GM19239 (cell line): ENCODE measurements at regions not wholly inside any gene's neighbourhood (a gene's known extent, or its start where the extent isn't known, plus 50 kb on each side); places are given as distances from the start of the nearest gene placed in this dataset.
"Not testable (repeated sequence)": the region's sequence is repeated elsewhere in the genome, so short reads cannot be mapped to it uniquely, and the experiment has no call there.

Experiments
- DNase-seq: peaks from one replicate; pipeline ENCODE4 v3.0.0; 2011; ENCODE audit warnings: low spot score; ENCODE audit not compliant: insufficient read length
- FAIRE-seq: peaks from 2 replicates; lab custom pipeline; 2011; peaks lifted over from hg19 to GRCh38; lab: Jason Lieb, UNC

DNA sequence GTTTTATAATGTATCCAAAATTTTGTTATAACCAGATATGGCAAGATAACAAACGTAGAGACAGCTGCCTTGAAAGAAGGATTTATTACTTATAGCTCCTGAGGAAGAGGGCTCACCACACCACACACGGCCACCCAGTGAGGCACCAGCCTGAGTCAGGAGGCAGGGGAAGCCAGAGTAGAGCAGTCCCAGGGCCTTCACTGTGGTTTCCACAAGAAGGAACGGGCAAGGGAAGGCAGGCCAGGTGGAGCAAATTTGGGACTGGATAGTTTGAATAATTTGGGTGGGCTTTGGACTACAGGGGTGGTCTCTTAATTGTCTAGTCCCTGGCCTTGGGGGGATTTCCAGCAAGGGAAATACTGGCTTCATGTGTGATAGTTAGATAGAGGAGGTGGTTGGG, 72.5 kb downstream of the RRAGC start:
- DNase-seq, result no peak
- FAIRE-seq, result no peak

DNA sequence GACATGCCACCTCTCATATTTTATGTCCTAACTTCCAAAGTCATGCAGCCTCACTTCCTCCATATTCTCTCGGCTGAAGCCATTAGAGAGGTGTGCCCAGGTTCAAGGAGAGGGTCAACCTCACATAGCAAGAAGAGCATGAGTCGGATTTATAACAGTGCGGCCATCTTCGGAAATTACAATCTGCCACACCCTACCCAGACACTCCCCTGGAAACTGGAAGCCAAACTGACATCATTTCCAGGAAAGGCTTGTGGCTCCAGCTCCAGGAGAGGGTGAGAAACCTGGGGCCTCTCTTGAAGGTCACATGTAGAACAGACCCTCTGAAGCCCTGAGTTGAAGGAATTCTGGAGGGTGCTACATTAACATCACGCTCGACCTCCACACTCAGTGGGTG, 73.5 kb downstream of the RRAGC start:
- FAIRE-seq (no peak), DNase-seq (no peak)

GRCh38 chr1:38785285-38786039, 74.1 kb downstream of the RRAGC start:
- FAIRE-seq (no peak), DNase-seq (no peak)

GRCh38 chr1:38784452-38785284, 74.9 kb downstream of the RRAGC start:
- DNase-seq (no peak), FAIRE-seq (no peak)

DNA sequence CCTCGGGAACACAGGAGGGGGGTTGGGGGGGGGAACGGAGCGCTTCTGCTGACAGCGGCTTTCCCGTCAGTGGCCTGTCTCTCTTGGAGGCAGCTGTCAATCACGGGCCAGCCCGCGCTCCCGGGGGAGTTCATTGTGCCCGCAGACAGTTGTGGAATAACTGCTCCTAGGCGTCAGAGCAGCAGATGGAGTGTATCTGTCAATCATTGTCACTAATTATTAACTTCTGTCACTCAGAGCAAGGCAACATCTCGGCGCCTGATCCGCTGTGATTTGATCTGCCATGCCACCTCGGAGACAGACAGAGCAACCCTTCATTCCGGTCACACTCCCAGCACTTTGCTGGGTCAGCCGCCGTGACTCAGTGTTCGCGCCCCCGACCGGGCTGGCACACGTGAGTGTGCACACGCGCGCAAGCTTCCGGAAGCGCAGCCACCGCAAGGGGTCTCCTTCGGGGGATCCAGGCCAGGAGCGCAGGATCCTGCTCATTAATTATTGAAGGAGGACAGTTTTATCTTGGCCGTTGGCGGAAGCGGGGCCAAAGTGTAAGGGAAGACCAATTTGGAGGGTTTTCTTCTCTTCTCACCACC, 75.8 kb downstream of the RRAGC start:
- FAIRE-seq, result no peak
- no peak for DNase-seq

- DNase-seq (no peak), FAIRE-seq (no peak)
These were observed 77.5 kb downstream of the RRAGC start for GRCh38 chr1:38781872-38782617.

- no peak for FAIRE-seq
- DNase-seq, result no peak
These were observed 79.4 kb downstream of the RRAGC start for GRCh38 chr1:38780133-38780532.

- FAIRE-seq (no peak), DNase-seq (no peak)
These were observed 80.1 kb downstream of the RRAGC start for GRCh38 chr1:38779491-38779890.

DNA sequence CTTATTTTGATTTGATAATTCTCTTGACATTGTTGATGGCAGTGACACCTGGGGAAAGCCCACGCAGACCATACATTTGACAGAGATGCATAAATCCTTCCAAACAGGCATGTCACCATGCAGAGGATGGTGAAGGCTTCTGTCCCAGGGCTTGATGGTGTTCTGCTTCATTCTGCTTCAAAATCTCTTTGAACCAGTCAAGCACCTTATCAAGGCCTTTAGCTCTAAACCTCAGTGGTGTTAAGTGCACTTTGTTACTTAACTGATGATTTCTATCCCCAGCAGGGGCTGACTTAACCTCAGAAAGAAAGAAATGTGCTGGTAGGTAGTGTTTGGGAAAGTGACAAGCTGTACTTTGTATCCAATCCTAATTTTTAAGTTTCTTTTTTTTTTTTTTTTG, 81.1 kb downstream of the RRAGC start:
- DNase-seq, result no peak
- no peak for FAIRE-seq

DNA sequence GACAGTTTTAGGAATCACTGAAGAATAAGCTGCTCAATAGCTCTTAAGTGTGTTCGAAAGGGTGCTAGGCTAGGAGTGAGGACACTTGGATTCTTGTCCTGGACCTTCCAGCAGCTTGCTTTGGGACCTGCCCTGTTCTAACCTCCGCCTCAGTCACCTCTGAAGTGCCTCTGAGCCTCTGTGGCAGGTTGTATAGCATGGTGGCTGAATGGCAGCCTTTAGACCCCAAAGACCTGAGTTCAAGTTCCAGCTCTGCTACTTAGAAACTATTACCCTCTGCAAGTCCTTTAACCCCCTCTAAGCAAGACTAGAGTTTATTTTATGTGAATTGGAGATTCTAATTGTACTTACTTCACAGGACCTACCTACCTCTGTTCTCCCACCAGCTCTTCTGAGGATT, 81.5 kb downstream of the RRAGC start:
- DNase-seq (no peak), FAIRE-seq (no peak)

DNA sequence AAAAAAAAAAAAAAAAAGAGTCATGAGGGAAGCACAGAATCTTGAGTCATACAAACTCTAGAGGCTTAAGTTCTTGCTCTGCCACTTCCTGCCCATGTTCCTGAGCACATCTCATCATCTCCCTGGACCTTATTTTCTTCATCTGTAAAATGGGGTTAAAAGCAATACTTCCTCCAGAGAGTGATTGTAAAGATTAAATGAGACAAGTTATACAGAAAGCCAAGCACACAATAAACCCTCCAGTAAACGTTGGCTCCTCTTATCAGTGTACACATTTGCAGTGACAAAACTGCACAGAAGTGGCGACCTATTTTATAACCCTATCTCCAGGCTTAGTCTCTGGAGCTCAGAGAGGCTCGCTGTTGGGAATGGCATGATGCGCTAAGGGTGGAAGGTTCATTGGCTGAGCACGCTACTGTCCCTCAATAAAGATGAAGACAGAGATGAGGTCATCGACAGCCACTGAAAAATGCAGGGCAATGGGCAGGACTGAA, 82.1 kb downstream of the RRAGC start:
- no peak for FAIRE-seq

GRCh38 chr1:38776466-38777065, 83.0 kb downstream of the RRAGC start:
- DNase-seq (no peak), FAIRE-seq (no peak)

More for the DNA sequence above, 82.1 kb downstream of the RRAGC start:
- no peak for DNase-seq

DNA sequence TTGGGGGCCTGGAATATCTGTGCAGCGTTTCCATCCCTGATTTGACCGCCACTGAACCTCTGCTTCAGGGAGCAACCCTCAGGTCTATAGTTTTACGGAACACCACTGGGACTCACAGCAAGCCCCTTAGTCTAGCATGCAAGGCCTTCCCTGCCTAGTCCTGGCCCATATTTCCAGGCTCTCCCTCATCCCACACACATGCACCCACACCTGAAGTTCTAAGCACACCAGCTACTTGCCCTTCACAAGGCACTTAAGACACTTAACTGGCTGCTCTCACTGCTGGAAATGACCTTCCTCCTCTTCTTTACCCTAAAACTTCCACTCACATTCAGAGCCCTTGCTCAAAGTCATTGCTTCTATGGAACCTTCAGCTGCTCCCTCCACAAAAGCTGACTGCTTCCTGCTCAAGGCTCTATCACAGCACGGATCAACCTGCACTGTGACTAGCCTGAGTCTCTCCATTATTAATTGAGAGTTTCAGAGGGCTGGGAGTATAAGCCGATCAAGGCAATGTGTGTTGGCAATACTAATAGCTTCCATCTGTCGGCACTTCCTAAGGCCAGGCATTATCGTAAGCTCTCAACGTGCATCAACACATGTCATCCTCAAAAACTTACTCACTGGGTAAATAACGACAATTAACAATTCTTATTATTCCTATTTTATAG, 84.3 kb downstream of the RRAGC start:
- FAIRE-seq (no peak), DNase-seq (no peak)

DNA sequence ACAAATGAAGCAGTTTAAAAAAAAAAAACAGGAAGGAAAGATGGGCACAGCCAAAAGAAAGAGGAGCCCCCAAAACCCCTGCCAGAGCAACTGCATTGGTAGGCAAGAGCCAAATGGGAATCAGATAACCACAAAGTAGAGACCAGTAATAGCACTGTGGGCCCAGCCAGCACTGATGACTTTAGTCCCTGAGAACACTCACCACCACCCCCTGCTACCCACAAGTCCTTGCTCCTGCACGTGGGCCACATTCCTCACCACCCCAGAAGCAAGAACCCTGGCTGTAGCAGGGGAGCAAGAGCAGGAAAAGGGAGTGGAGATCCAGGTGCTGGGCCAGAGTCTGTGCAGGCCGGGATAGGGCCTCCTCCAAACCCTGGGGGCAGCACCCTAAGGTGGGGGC, 86.1 kb downstream of the RRAGC start:
- FAIRE-seq, result no peak
- no peak for DNase-seq

GRCh38 chr1:38772953-38773352, 86.6 kb downstream of the RRAGC start:
- DNase-seq, result no peak
- FAIRE-seq, result no peak

GRCh38 chr1:38772026-38772425, 87.5 kb downstream of the RRAGC start:
- DNase-seq (no peak), FAIRE-seq (no peak)

- not testable (repeated sequence) for DNase-seq, FAIRE-seq
These were observed 88.9 kb downstream of the RRAGC start for GRCh38 chr1:38770516-38771173.

- no peak for FAIRE-seq
- DNase-seq, result no peak
These were observed 93.4 kb downstream of the RRAGC start for GRCh38 chr1:38766125-38766524.

GRCh38 chr1:38763121-38763520, 96.5 kb downstream of the RRAGC start:
- FAIRE-seq, result no peak

More at GRCh38 chr1:38763121-38763520, 96.5 kb downstream of the RRAGC start:
- no peak for DNase-seq
